Activated B cell treated with CpG ODN at 0.5 μM for 24 hours (primary cell): ENCODE measurements at regions not wholly inside any gene's neighbourhood (a gene's known extent, or its start where the extent isn't known, plus 50 kb on each side); places are given as distances from the start of the nearest gene placed in this dataset.

Experiments
- ATAC-seq: fragments of 200-7000 bp; cut with Tn5 transposase; one replicate; pipeline ENCODE4 v1.10.0; 2021; ENCODE audit warnings: low read depth, mild to moderate bottlenecking, moderate library complexity
- CTCF ChIA-PET: fragments of 350-600 bp; sonication (Branson Sonifier 250); formaldehyde crosslinking; loops from one replicate; lab custom pipeline; 2021; ENCODE audit warnings: antibody characterized with exemption; lab: Charles Lee
- POLR2A ChIA-PET: fragments of 350-600 bp; sonication (Branson Sonifier 250); formaldehyde crosslinking; loops from one replicate; lab custom pipeline; 2021; ENCODE audit warnings: antibody characterized with exemption; lab: Charles Lee
- DNase-seq: peaks from one replicate; pipeline ENCODE4 v3.0.0; 2022
- H3K27ac Mint-ChIP-seq: one replicate; pipeline ENCODE4 v1.8.0; 2020; ENCODE audit warnings: mixed read lengths
- H3K27me3 Mint-ChIP-seq: one replicate; pipeline ENCODE4 v1.8.0; 2021; ENCODE audit warnings: mixed read lengths
- H3K36me3 Mint-ChIP-seq: one replicate; pipeline ENCODE4 v1.8.0; 2021; ENCODE audit warnings: low read depth, mixed read lengths
- H3K4me1 Mint-ChIP-seq: one replicate; pipeline ENCODE4 v1.8.0; 2021; ENCODE audit warnings: mixed read lengths
- H3K4me3 Mint-ChIP-seq: one replicate; pipeline ENCODE4 v1.8.0; 2020; ENCODE audit warnings: mild to moderate bottlenecking, mixed read lengths
- H3K9me3 Mint-ChIP-seq: one replicate; pipeline ENCODE4 v1.8.0; 2020; ENCODE audit warnings: mixed read lengths
- intact Hi-C: fragments of 100-400 bp; cut with micrococcal nuclease; formaldehyde crosslinking; loops from one replicate; pipeline ENCODE4 v1.15.1; 2024
- TF ChIP-seq, protein P1 (sequence below): fragments of 200-600 bp; IDR thresholded peaks from one replicate; pipeline ENCODE4 v1.8.0; 2022; ENCODE audit warnings: antibody characterized with exemption, mild to moderate bottlenecking

DNA sequence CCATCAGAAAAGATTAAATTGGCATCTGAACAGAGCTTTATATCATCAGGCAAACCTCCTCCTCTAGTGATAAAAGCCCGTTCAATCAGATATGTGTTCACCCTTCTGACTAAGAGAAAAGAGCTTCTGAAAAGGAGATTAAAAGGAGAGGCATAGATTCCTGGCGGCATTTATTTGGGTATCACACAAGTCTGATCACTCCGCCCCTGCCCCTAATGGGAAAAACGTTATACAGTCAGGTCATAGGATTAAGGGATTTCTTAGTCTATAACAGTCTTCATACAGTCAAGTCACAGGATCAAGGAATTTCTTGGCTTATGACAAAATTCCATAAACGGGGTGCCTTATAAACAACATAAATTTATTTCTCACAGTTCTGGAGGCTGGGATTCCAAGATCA lies 295.4 kb upstream of the SATB1 start:
- H3K27me3 Mint-ChIP-seq = no peaks in the 10 kb centered on the region
- intact Hi-C loops = no loop called here
- TF ChIP-seq, protein P1, sequence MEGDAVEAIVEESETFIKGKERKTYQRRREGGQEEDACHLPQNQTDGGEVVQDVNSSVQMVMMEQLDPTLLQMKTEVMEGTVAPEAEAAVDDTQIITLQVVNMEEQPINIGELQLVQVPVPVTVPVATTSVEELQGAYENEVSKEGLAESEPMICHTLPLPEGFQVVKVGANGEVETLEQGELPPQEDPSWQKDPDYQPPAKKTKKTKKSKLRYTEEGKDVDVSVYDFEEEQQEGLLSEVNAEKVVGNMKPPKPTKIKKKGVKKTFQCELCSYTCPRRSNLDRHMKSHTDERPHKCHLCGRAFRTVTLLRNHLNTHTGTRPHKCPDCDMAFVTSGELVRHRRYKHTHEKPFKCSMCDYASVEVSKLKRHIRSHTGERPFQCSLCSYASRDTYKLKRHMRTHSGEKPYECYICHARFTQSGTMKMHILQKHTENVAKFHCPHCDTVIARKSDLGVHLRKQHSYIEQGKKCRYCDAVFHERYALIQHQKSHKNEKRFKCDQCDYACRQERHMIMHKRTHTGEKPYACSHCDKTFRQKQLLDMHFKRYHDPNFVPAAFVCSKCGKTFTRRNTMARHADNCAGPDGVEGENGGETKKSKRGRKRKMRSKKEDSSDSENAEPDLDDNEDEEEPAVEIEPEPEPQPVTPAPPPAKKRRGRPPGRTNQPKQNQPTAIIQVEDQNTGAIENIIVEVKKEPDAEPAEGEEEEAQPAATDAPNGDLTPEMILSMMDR = no peak
- ATAC-seq (no peak), DNase-seq (no peak)
- CTCF ChIA-PET = interaction anchor here (1.3 kb wide), 1 partner anchor 38 kb away, joined by 3 read pairs; no protein-coding TSS in a partner anchor
- H3K4me1 Mint-ChIP-seq = peaks cover 49% of the 10 kb centered on the region
- H3K27ac Mint-ChIP-seq = no peak overlapping the region
- POLR2A ChIA-PET = no interaction called here
- H3K4me3 Mint-ChIP-seq = no peak overlapping the region
- no peaks in the 10 kb centered on the region for H3K9me3 Mint-ChIP-seq
- no peaks in the 10 kb centered on the region for H3K36me3 Mint-ChIP-seq

GRCh38 chr3:18717598-18717997 lies 292.5 kb upstream of the SATB1 start:
- CTCF ChIA-PET = interaction anchor here (0.9 kb wide), 1 partner anchor 40 kb away, joined by 3 read pairs; no protein-coding TSS in a partner anchor
- Mint-ChIP-seq H3K9me3 (no peaks in the 10 kb centered on the region), H3K4me3 (no peak overlapping the region), H3K4me1 (peaks cover 25% of the 10 kb centered on the region), H3K36me3 (no peaks in the 10 kb centered on the region), H3K27ac (peak overlapping the region; percentile 73), H3K27me3 (no peaks in the 10 kb centered on the region)
- DNase-seq (no peak), ATAC-seq (peak; percentile 54)
- intact Hi-C loops = loop anchor here (1.0 kb wide), 1 partner anchor 23 kb away; no protein-coding TSS in a partner anchor
- TF ChIP-seq, protein P1 = no peak
- POLR2A ChIA-PET = no interaction called here

- no peak overlapping the region for H3K27ac Mint-ChIP-seq
- H3K4me1 Mint-ChIP-seq = peaks cover 25% of the 10 kb centered on the region
- CTCF ChIA-PET = interaction anchor here (0.9 to 1.0 kb wide), 2 partner anchors 18 to 41 kb away, joined by 3 read pairs; no protein-coding TSS in a partner anchor
- TF ChIP-seq, protein P1 = no peak
- H3K36me3 Mint-ChIP-seq = no peaks in the 10 kb centered on the region
- DNase-seq (no peak), ATAC-seq (no peak)
- intact Hi-C loops = loop anchor here (1.0 kb wide), 1 partner anchor 23 kb away; no protein-coding TSS in a partner anchor
- H3K9me3 Mint-ChIP-seq = no peaks in the 10 kb centered on the region
- no peak overlapping the region for H3K4me3 Mint-ChIP-seq
- POLR2A ChIA-PET = no interaction called here
- no peaks in the 10 kb centered on the region for H3K27me3 Mint-ChIP-seq
Observed at GRCh38 chr3:18716821-18717220, 291.7 kb upstream of the SATB1 start.

GRCh38 chr3:18716101-18716500 lies 291.0 kb upstream of the SATB1 start:
- H3K36me3 Mint-ChIP-seq = no peaks in the 10 kb centered on the region
- CTCF ChIA-PET = no interaction called here
- no peaks in the 10 kb centered on the region for H3K9me3 Mint-ChIP-seq
- no peaks in the 10 kb centered on the region for H3K27me3 Mint-ChIP-seq
- ATAC-seq (no peak), DNase-seq (no peak)
- no peak overlapping the region for H3K27ac Mint-ChIP-seq
- POLR2A ChIA-PET = no interaction called here
- TF ChIP-seq, protein P1 = no peak
- intact Hi-C loops = no loop called here
- H3K4me3 Mint-ChIP-seq = no peak overlapping the region
- peaks cover 25% of the 10 kb centered on the region for H3K4me1 Mint-ChIP-seq

GRCh38 chr3:18715208-18715607 lies 290.1 kb upstream of the SATB1 start:
- no peak overlapping the region for H3K4me3 Mint-ChIP-seq
- DNase-seq (no peak), ATAC-seq (no peak)
- TF ChIP-seq, protein P1 = no peak
- no peaks in the 10 kb centered on the region for H3K36me3 Mint-ChIP-seq
- no peaks in the 10 kb centered on the region for H3K27me3 Mint-ChIP-seq
- H3K27ac Mint-ChIP-seq = no peak overlapping the region
- ChIA-PET POLR2A (no interaction called here), CTCF (interaction anchor here (0.8 kb wide), 1 partner anchor 156 kb away, joined by 4 read pairs; no protein-coding TSS in a partner anchor)
- no peaks in the 10 kb centered on the region for H3K9me3 Mint-ChIP-seq
- peaks cover 25% of the 10 kb centered on the region for H3K4me1 Mint-ChIP-seq
- intact Hi-C loops = no loop called here
